ENCODE measurements at regions not wholly inside any gene's neighbourhood (a gene's known extent, or its start where the extent isn't known, plus 50 kb on each side); places are given as distances from the start of the nearest gene placed in this dataset.

GRCh38 chr2:6362671-6363450, 502.8 kb downstream of the CMPK2 start:
- no peak for DNase-seq

DNA sequence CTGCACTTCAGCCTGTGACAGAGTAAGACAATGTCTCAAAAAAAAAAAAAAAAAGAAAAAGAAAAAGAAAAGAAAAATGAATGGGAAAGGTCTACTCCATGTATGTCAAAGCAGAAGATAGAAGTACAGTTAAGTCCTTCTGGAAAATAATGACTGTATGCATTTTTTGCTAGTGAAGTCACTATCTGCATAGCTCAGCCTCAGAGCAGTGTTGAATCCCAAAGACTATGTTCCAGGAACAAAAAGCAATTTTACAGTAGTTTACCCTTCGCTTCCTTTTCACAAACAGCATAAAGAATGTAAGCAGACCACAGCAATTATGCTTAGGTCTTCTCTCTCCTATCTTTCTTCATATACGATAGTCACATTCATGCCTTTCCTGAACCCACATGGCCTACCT, 497.4 kb downstream of the CMPK2 start:
- DNase-seq: no peak

DNA sequence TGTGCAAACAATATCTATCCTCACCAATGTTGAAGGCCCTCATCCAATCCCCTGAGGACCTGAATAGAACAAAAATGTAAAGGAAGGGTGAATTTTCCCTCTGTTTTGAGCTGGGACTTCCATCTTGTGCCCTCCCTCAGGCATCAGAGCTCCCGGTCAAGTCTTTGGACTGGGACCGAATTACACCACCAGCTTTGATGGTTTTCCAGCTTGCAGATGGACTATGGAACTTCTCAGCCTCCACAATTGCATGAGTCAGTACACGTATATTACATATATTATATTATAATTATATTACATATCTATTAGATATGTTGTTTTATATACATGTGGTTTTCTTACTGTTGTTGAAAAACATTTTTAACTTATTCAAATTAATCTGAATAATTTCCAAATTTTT, 496.4 kb downstream of the CMPK2 start:
- DNase-seq: no peak

GRCh38 chr2:6370753-6371551, 494.8 kb downstream of the CMPK2 start:
- no peak for DNase-seq

- DNase-seq: no peak
Observed at GRCh38 chr2:6372317-6372901, 493.3 kb downstream of the CMPK2 start.

DNA sequence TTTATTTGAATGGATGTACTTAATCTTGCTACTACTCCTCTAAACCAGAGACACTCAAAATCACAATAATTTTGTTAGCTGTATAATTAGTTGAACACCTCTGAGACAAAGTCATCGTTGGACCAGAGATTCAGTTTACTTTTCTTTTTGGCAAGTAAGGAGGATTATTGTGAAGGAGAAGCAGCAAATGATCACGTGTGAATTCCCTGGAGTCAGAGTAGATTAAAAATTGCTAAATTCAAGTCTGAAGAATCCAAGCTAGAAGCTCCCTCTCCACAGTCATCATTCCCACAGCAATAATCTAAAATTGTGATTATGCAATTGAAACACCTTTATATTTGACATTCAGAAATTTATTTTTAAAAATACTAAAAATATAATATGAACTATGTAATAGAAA, 484.4 kb downstream of the CMPK2 start:
- no peak for DNase-seq

DNA sequence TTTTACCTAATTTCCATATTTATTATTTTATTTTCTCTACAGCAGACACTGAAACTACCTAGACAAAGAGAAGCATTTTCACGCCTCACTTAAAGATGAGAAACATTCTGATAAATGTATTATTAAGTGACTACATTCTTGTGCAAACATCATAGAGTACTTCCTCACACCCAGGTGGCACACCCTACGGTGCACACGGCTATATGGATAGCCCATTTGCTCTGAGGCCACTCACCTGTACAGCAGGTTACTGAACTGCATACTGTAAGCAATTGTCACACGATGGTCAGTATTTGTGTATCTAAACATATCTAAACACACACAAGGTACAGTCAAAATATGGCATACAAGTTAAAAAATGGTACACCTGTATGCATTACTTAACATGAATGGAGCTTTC, 481.4 kb downstream of the CMPK2 start:
- DNase-seq: no peak

DNA sequence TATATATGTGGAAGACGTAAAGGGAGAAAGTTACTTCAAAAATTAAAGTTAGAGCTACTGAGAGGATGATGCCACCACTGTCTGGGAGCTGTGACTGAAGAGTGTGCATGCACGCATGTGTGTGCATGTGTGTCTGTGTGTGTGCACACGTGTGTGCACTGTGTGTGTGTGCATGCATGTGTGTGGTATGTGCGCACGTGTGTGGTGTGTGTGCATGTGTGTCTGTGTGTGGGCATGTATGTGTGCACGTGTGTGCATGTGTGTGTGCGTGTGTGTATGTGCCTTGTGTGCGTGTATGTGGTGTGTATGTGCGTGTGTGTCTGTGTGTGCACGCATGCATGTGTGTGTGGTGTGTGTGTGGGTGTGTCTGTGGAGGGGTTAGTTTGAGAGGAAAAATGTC, 473.4 kb downstream of the CMPK2 start:
- DNase-seq: no peak

GRCh38 chr2:6392966-6393365, 472.7 kb downstream of the CMPK2 start:
- no peak for DNase-seq

DNA sequence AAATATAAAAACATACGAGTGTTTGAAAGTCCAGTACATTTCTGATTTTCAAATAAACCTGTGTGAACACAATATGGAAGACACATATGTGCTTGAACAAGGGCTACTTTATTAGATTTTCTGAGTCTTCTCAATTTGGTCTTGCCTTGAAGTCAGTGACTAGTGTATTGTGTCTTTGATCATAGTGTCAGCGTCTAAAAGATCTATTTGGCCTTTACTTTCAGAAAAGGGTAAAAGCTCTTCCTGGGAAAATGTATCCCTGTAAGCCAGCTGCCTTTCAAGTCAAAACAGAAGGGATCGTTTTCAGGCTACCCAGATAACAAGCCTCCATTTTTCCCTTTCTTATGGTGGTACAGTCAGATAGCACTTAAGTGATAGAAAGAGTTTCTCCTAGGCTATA, 471.9 kb downstream of the CMPK2 start:
- DNase-seq: no peak

DNA sequence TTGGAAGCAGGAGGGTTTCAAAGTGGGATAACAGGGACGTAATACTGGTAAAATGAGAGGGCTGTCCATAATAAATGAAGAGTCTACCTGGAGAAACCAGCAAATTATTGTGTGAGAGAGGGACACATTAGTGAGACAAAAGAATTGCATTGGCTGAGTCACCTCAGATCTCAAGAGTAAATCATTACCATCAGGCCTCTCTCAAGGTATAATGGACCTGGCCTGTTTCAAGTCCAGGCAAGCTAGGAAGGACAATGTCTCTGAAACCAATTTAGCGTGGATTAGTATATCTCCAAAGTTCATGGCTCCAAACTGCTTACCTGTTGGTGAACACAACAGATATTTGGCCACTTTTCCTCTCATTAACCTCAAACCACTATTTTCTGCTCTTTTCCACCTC, 471.4 kb downstream of the CMPK2 start:
- DNase-seq: no peak

- DNase-seq: no peak
Observed at GRCh38 chr2:6398421-6398820, 467.3 kb downstream of the CMPK2 start.

DNA sequence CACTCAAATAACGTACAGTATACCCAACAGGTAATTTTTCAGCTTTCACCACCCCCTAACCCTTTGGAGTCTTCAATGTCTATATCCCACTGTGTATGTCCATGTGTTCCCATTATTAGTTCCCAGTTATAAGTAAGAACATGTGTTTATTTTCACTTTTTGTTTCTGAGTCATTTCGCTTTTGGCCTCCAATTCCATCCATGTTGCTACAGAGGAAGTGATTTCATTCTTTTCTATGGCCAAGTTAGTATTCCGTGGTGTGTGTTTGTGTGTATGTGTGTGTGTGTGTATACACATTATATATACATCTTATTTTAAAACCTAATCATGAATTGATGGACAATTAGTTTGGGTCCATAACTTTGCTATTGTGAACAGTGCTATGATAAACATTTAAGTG, 464.4 kb downstream of the CMPK2 start:
- DNase-seq: no peak

DNA sequence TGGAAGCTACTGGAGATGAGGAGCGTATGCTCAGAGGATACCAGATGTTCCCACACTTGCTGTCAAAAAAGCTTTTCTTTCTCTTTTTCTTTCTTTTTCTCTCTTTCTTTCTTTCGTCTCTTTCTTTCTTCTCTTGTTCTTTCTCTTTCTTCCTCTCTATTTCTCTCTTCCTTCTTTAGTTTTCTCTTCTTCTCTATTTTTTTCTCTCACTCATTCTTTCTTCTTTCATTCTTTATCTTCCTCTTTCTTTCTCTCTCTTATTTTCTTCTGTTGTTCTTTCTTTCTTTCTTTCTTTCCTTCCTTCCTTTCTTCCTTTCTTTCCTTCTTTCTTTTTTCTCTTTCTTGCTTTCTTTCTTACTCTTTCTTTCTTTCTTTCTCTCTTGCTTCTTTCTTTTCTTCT, 457.6 kb downstream of the CMPK2 start:
- DNase-seq: no peak

DNA sequence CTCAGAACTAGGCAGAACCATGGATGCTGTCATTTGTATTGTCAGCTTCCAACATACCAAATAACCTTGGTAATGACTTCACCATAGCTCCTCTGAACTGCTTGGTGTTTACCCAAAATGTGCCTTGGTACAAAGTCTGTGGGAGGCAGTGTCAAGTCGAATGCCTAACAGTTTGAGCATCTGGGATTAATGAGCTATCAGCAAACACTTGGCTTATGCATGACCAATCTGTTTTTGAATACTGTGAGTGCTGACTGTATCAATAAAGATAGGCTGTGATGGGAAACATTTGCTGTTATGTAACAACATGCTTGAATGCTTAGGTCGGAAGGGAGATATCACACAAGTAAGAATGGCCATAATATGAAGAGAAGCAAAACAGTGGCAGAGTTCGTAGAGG, 455.4 kb downstream of the CMPK2 start:
- no peak for DNase-seq

GRCh38 chr2:6412533-6413091, 453.1 kb downstream of the CMPK2 start:
- DNase-seq: no peak

DNA sequence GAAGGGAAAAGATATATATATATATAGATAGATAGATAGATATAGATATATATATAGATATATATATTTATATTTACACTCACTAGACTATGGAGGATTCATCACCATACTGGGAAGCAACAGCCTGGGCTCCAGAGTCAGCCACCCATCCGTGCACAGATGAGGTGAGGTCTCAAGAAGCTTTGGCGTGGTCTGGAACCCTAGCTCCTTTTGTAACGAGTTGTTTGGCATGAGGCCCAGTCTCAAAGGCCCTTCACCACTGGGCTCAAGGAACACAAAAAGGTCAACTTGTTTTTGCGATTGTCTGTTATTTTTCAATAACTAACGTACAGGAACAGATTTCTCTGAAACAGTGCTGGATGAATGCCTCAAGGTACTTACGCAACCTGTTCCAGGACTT, 448.7 kb downstream of the CMPK2 start:
- DNase-seq: no peak

GRCh38 chr2:6418291-6418690, 447.4 kb downstream of the CMPK2 start:
- no peak for DNase-seq

- DNase-seq: no peak
Observed at GRCh38 chr2:6421138-6421730, 444.5 kb downstream of the CMPK2 start.

DNA sequence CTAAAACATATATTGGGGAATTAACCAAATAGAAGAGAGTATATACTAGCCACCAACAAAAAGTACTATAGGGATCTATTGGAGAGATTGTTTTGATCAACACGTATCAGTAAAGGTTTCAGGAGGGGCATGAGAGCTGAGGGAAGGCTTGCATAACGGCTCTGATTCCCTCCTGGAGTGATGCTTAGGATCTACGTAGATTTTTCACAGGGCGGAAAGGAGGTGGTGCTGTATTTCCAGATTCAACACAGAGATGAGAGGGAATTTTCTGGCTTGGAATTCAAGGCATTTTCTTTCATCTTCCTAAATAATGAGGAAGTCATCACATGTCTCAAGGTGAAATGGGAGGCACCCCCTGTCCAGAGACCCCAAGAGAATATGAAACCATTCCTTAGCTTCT, 443.8 kb downstream of the CMPK2 start:
- no peak for DNase-seq

- no peak for DNase-seq
Observed at GRCh38 chr2:6423157-6423556, 442.6 kb downstream of the CMPK2 start.

DNA sequence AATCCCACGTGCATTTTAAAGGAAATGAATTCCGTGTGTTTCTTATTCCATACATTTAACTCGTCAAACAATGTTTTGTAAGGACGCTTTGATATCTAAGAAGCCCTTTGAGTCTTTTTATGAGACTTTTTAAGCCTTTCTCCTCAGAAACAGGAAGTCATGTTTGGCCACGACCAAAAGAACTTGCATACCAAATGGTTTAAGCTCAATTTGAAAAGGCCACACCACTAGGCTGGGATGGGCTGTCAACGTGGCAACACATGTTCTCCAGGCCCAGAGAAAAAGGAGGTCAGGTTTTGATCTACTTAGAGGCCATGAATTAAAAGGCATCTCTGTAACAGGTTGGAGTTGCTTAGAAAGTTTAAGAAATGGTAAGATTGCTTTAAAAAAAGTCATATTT, 441.8 kb downstream of the CMPK2 start:
- DNase-seq: no peak

DNA sequence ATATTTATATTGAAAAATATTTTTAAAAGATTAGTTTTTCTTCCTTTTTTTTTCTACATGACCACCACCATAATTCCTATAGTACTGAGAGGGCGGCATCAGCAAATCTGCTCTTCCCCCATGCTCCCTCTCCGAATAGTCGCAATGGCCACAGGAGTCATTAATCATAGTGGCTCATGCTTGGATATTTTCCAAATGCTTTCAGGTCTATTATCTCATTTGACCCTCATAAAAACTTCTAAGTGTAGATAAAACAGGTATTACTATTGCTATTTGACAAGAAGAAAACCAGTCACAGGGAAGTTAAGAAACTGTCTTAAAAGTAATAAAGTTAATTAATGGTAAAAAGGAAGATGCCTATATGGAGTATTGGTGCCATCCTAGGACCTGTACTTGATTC, 440.7 kb downstream of the CMPK2 start:
- DNase-seq: no peak
